HS-27A (cell line): ENCODE measurements at regions not wholly inside any gene's neighbourhood (a gene's known extent, or its start where the extent isn't known, plus 50 kb on each side); places are given as distances from the start of the nearest gene placed in this dataset.
A peak's percentile ranks its signal among the peaks of the same experiment; 100 is the strongest.
"Not testable (repeated sequence)": the region's sequence is repeated elsewhere in the genome, so short reads cannot be mapped to it uniquely, and the experiment has no call there.

Experiments
- DNase-seq: peaks from one replicate; pipeline ENCODE4 v3.0.0-alpha.2; 2012; ENCODE audit warnings: low read depth, missing footprints

DNA sequence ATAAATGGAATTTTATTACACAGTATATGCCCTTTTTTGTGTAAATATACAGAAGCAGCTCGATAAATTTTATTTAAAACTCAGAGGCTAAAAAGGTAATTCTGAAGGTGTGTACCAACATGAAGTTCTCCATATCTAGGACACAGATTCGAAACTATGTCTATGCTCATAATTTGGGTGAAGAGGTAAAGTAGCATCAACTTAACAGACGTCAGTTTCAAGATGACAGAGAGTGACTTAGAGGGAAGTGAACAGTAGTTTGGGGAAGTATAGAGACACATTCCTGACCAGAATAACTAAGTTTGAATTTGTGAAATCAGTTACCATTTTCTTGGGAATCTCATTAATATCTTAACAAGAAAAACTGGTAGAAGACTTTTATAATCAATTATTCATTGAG, 2493.3 kb downstream of the ARAP2 start:
- DNase-seq: no peak

DNA sequence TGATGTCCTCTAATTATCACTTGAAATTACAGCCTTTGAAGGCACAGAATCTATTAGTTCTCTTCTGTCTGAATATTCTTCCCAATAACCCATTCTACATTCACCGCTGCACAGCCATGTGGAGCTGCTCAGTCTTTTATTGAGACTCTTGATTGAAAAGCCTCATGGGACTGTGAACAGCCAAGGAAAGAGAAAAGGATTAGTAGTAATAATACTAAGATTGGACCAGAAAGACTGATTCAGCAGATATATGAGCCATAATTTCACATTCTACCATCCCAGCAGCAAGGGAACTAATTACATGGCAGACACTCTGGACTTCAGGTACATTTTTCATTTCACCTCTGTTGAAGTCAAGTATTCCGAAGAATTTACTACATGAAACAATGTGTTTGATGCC, 2471.7 kb downstream of the ARAP2 start:
- no peak for DNase-seq

DNA sequence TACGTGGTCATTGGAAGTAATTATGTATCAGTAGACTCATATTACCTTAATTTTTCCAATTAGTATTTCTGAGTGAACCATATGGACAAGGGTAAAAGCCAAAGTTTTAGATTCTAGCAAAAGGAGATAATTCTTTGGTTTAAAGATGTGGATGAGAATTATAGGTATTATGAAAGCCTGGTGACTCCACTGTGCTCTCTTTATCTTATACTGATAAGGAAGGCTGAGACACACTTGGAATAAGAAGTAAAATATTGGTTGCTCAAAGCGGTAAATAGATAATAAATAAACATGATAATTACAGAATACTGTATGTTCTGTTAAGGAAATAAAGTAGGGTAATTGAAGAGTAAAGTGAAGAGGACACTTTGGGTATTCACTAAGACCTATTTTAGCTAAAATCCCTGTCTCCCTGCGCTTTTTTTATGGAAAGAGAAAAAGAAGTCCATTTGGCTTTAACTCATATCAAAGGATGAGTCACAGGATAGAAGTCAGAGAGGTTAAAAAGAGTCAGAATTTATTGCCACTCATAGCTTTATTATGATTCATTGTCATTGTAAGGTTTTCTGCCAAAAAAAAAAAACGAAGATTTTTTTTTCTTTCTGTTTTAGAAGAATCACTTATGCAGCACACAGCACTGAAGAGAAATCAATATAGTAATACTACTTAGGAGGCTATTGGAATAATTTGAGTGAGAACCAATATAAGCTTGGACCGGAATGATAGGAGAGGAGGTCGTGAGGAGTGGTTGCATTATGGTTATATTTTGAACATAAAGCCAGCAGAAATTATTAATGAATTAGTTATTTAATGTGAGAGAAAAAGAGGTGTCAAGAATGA, 2463.1 kb downstream of the ARAP2 start:
- DNase-seq: peak; percentile 73

DNA sequence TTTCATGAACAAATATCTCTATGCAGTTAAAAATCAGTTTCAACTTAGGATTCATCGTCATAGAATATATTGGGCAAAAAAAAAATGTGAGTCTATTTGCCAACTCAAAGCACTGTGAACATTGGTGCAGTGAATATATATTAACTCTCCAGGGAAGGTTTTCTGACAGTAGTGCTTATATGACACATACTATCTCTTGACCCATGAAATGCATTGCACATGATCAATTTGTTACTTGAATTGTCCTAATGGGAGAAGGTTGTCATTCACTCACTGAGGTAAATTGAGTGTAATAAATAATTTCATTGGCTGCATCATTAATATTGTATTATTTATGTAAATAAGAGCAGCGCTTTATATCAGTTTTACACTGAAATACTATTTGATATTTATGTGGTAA, 2458.5 kb downstream of the ARAP2 start:
- no peak for DNase-seq

DNA sequence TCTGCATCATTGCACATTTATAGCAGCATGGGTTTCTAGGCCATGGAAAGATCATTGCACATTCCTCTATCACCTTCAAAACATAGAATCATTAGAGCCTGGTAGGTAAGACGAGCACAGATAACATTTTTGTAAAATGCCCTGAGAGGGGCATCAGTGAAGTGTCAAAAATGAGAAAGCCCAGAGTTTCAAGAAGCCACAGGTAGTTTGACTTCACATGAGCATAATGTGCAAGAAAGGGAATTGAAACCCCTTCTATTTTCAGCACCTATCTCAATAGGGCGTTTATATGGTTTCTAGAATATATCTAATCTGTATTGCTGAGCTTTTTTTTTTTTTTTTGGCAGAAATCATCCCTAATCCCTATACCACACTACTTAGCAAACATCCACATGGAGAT, 2441.7 kb downstream of the ARAP2 start:
- DNase-seq: no peak

DNA sequence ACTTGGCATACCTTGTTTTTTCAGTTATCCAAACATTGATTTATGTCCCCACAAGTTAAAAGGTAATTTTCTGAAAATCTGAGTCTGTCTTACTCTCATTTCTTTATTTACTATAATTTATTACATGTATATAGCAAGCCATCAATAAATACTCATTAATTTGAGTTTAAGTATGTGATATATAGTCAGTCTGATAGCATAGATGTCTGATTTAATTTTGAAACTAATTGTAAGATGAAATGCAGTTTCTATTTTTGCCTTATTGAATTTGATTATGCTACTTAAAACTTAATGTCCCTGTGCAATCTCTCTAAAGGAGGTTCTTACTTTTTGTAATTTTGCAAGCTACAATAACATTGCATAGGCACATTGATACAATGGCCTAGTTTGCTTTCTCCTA, 2418.6 kb downstream of the ARAP2 start:
- DNase-seq: no peak

DNA sequence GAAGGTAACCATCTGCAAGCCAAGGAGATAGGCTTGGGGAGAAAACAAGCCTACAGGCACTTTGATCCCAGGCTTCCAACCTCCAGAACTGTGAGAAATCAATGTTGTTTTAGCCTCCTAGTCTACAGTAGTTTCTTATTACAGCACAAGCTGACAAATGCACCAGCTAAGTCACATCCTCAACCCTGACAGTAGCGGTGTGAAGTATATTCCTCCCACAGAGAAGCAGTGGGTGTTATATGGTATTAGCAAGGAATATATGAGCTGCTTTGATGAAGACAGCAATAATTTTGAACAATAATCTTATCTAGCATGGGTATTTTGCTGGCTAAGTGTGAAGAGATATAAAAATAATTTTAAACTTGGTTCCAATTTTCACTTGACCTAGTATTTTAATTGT, 2415.0 kb downstream of the ARAP2 start:
- DNase-seq: not testable (repeated sequence)

DNA sequence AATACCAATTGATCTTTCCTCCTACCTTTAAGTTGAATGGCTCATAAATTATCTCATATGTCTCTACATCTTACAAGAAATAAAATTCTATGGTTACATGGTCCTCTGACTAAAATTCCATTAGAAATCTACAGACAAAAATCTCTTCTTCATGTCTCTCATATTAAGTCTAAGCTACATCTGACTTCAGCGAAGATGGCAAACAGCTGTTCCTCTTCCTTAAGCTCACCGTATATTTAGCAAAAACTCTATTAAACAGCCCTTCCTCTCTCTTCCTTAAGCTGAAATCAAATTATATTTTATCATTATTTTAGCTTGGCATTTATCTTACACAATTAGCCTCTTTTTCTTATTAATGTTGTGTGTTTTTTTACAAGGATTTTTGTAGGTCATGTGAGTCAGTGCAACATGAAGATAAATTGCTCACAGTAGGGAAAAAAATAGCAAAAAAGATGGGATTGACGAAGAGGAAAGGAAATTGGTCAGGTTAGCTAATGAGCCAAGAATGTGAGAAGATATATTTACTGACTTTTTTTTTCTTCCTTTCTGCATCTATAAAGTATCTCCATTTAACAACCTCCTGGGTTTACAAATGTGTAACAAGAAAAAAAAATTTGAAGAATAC, 2412.8 kb downstream of the ARAP2 start:
- DNase-seq: no peak

DNA sequence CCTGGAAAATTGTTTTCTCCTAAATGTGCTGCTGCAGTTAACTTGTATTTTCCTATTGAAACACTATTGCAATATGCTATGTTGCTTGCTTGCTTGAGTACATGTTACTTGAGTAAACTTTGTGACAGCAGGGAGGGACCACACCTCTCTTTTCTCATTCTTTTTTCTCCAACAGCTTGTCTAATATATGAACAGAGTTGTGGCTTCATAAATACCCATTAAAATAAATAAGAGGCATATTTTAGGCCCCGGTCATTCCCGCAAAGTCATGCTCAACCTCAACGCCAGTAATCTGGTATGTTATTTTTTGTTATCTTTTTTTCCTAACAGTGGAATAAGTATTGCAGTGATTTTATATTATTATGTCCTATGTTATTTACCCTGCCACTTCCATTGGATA, 2408.6 kb downstream of the ARAP2 start:
- peak; percentile 62 for DNase-seq

DNA sequence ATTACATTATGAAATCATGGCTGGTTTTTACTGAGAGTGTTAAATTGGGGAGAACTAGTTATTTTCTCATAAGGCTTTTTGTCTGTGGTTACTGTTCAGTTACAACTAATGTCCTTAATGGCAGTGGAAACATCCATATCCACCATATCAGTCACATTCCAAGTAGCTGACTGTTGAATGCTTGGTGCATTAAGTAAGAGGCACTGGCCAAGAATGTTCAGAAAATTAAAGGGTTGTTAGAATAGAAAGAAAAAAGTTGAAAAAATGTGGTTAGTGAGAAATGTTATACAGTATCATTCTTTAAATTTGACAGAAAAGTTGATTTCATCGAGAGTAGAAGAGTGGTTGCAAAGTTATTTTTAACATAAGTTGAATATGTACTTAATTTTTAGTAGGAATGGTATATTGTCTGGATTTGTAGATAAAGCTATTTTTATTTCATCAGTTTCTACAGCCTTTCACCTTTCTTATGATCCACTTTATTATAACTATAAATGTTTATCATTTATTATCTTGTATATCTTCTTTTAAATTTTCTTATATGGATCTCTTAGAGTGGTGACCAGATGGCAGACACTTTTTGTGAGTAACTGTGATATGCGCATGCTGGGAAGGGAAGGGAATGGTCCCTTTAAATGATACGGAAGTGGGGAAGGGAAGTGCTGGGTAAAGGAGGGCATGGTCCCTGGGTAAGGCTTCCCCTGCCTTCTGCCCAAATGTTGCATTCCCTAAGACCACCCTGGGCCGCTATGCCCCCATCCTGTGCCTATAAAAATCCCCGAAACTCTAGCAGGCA, 2407.1 kb downstream of the ARAP2 start:
- DNase-seq: peak; percentile 67

DNA sequence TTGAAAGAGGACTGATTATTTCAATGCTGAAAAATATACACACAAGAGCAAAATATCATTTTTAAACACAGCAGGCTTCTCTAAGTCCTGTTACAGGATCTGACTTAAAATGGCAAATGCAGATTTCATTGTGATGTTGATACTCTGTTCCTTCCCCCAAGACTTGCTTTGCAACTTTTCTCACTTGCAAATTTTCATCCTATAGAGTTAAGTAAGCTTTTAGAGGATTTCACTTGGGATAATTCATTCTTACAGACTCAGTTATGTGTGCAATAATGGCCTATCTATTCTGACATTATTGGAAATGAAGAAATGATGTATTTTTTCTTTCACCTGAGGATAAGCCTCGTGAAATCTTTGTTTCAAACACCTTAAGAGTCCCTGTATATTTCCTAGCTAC, 2403.2 kb downstream of the ARAP2 start:
- no peak for DNase-seq

DNA sequence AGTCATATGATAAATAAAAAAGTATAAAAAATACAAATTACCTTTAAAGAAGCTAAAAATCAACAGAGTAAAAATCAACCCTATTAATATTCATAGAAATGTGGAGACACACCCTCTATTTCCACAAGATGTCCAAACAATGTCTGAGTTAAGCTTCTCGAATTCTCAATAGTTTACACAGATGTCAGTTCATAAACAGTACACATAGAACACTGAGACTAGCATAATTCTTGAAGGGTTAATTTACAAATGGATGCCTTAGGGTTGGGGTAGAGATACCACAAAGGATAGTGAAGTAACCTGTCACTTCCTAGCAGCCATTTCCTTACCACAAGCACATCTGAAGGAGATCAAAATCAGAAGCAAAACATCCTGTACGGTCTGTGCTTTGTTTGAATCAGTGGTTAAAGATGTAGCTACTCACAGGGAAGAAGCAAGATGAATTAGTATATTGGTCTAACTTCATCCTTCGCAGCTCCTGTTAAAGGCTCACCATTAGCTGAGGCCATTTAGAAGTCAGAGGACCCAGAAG, 2393.9 kb downstream of the ARAP2 start:
- no peak for DNase-seq

DNA sequence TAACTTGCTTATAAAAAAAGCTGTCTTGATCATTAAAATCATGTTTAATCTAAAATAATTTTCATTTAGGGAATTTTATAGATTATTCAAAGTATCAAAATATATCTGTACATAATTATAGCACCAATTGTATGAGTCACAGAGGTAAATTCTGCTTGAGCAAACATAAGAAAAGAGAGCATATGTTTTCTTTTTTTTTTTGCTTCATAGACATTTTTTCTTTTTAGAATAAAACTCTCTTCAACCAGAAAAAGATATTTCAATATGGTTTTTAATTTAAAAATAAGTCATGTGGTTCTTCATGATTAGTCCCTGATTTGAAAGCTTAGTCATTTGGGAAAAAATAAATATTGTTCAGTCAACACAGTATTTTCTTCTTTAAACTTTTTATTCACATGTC, 2390.6 kb downstream of the ARAP2 start:
- DNase-seq: not testable (repeated sequence)

DNA sequence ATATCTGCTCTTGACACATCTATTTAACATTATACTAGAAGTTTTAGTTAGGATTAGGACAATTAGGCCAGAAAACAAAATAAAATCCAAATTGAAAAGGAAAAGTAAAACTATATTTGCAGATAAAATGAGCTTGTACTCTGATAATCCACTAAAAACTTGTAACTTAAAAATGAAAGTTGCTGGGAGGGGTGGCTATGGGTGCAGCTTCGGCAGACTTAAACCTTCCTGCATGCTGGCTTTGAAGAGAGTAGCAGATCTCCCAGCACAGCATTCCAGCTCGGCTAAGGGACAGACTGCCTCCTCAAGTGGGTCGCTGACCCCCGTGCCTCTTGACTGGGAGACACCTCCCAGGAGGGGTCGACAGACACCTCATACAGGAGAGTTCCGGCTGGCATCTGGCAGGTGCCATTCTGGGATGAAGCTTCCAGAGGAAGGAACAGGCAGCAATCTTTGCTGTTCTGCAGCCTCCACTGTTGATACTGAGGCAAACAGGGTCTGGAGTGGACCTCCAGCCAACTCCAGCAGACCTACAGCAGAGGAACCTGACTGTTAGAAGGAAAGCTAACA, 2379.9 kb downstream of the ARAP2 start:
- DNase-seq: no peak

DNA sequence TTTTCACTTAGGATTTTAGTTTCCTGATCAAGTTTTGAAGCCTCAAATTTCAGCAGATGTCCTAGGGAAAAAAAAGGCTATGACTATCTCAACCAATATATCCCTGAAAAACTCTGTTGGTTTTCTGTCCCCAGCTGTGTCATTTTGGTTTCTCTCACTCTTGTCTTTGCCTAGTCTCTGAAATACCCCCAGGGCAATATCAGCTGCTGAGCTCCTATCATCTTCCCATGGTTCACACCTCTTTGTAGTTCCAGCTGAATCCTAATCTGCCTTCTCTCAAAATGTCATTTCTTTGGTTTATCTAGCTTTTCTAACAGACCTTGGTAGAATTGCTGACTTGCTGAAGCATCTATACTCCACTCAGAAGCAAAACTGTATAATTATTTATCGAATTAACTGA, 2370.5 kb downstream of the ARAP2 start:
- no peak for DNase-seq

DNA sequence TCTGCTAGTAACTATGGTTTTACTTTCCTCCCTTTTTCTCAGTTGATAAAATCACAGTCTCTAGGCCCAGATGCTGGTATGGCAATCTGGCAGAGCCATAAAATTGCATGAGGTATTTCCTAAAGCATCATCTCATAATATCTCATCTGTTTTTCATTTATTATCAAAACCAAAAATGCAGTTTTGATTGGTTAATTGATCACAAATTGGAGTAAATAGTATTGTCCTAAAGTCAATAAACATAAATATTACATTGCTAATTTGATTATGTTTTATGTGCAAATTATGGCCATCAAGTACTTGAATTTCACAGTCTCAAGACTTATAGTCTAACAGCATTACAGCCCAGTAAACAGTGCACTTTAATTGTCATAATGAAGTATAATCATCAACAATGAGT, 2365.6 kb downstream of the ARAP2 start:
- DNase-seq: no peak

DNA sequence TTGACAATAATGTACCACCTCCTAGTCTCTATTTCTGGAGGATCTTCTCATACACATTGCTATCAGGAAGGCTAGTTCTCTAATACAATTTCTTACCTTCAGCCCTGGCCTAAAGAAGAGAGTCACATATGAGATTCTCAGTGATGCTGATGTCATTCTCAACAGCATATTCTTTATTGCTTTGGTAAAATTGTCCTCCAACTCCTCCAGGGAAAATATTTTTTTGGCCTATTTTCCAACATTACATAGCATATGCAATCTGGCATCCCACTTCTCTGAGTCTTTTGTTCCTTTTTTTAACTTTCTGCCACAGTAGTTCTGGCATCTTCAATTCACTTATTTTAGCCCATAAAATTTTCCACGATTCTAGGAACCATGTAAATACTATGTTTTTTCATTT, 2363.1 kb downstream of the ARAP2 start:
- DNase-seq: no peak

DNA sequence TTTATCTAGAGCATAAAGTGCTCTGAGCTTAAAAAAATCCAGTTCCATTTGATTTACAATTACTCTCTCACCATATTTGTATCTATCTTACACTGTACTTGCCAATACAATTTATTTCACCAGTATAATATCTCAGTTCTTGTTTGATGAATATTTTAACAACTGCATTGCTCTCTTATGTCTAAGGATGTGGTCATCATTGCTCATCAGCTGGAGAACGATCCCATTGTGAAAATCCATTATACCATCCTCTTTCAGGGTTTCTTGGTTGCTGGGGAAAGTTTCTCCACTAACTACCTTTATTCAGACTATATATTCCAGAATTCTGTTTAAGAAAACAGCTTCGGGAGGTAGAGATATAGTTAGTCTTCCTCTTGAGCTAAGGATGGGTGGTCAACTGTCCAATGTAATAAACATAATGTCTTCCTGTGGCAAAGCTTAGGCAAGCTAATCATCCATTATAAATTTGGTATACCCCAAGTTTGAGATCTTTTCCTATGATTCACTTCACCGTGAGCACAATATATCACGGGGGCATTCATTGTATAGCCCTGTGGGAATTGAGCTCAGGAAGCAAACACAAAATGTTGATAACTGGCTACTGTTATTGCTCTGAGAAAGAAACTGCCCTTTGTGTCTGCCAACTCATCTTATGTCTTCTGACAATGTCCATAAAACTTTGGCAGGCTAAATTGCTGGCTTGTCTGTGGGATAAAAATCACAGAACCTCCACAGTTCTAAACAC, 2361.9 kb downstream of the ARAP2 start:
- no peak for DNase-seq

DNA sequence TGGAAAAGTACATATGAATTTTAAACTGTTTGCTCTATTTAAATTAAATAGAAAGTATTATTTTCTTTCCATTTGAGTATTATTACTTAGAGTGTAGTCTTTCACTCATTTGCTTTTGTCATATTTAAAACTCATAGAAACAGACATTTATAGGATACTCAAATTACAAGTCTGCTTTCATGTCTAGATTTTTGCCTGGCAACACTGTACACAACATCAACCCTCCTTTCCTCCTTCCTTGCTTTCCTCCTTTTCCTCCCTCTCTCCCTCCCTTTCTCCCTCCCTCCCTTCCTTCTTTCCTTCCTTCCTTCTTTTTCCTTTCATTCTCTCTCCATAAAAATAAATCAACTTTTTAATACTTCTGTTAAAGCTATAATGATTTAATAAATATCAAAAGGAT, 2361.2 kb downstream of the ARAP2 start:
- DNase-seq: no peak

DNA sequence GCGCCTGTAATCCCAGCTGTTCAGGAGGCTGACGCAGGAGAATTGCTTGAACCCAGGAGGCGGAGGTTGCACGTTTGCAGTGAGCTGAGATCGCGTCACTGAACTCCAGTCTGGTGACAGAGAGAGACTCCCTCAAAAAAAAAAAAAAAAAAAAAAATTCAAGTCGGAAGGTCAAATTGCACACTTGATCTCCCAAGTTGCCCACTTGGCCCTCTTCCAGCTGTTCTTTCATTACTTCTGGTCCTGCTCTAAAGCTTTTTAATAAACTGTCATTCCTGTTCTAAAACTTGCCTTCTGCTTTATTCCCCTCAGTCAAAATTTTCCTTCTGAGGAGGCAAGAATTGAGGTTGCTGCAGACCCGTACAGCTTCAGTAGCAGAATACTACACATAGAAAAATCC, 2358.0 kb downstream of the ARAP2 start:
- DNase-seq: no peak

DNA sequence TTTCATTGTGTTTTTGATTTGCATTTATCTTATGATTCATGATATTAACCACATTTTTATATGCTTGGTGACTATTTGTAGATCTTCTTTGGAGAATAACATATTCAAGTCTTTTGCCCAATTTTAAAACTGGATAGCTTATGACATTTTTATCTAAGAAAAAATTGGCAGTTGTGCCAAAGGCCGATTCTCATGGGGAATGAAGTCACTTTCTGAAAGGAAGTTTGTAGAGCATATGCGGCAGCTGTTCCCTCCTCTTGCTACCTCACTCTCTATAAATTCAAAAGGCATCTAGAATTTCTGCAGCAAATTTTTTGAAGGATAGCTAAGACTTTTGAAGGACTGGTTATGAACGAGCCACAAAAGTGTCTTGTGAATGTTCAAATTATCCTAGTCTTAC, 2353.5 kb downstream of the ARAP2 start:
- DNase-seq: no peak

DNA sequence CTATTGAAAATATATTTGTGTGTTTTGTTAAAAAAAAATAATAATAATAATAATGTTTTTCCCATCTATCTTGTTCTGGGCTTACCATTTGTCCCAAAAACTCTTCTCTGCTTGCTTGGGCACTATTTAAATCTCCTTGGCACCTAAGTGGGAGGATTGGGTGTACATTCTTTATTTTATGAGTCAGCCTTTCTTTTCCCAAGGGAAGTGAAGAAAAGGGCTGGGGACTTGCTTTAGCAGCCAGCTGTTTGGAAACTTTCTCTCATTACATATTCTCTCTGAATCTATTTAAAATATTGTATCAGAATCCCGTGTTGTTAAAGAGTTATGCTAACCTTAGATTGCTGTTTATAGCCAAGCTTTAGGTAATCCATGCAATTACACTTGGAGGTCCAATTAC, 2332.4 kb downstream of the ARAP2 start:
- DNase-seq: no peak
